ENCODE measurements at regions not wholly inside any gene's neighbourhood (a gene's known extent, or its start where the extent isn't known, plus 50 kb on each side); places are given as distances from the start of the nearest gene placed in this dataset.

GRCh38 chr13:104086210-104086609 is 1020.0 kb upstream of the SLC10A2 start:
- Histone ChIP-seq H3K36me3 (ENCODE audit: insufficient read depth, low read length) (no peaks in the 10 kb centered on the region), H3F3A (ENCODE audit: insufficient read depth, low read length) (no peaks in the 10 kb centered on the region), H3K9me3 (ENCODE audit: low read length) (no peaks in the 10 kb centered on the region), H3K27me3 (ENCODE audit: insufficient read depth, low read length) (no peaks in the 10 kb centered on the region), H3K4me2 (ENCODE audit: low read length) (no peak overlapping the region), H3K9me2 (ENCODE audit: low read depth, low read length) (no peaks in the 10 kb centered on the region; the same call in 1 of the 2 replicates), H4K20me1 (ENCODE audit: insufficient read depth, low read length) (no peaks in the 10 kb centered on the region), H3K4me1 (ENCODE audit: insufficient read depth, low read length, severe bottlenecking) (no peaks in the 10 kb centered on the region), H3K4me3 (ENCODE audit: low read depth, low read length, poor library complexity, severe bottlenecking) (no peak overlapping the region), H3K79me2 (ENCODE audit: insufficient read depth, low read length) (no peaks in the 10 kb centered on the region), H2AFZ (ENCODE audit: low read length) (no peak overlapping the region), H3K27ac (ENCODE audit: low read depth, low read length, poor library complexity, severe bottlenecking) (no peak overlapping the region), H3K9ac (ENCODE audit: low read length) (no peak overlapping the region)
- TF ChIP-seq CTCF (IDR thresholded peaks at IDR 0.05; ENCODE audit: low read length) (no peak), EZH2 (IDR thresholded peaks at IDR 0.05; ENCODE audit: borderline replicate concordance, low read length) (no peak)

- no peaks in the 10 kb centered on the region; the same call in 1 of the 2 replicates for H3K9me2 ChIP-seq (ENCODE audit: low read depth, low read length)
- H3K27me3 ChIP-seq (ENCODE audit: insufficient read depth, low read length), result no peaks in the 10 kb centered on the region
- H3F3A ChIP-seq (ENCODE audit: insufficient read depth, low read length), result no peaks in the 10 kb centered on the region
- no peak overlapping the region for H3K4me2 ChIP-seq (ENCODE audit: low read length)
- no peak overlapping the region for H3K9ac ChIP-seq (ENCODE audit: low read length)
- no peaks in the 10 kb centered on the region for H3K9me3 ChIP-seq (ENCODE audit: low read length)
- H3K27ac ChIP-seq (ENCODE audit: low read depth, low read length, poor library complexity, severe bottlenecking), result no peak overlapping the region
- no peaks in the 10 kb centered on the region for H3K4me1 ChIP-seq (ENCODE audit: insufficient read depth, low read length, severe bottlenecking)
- H3K79me2 ChIP-seq (ENCODE audit: insufficient read depth, low read length), result no peaks in the 10 kb centered on the region
- H3K36me3 ChIP-seq (ENCODE audit: insufficient read depth, low read length), result no peaks in the 10 kb centered on the region
- H4K20me1 ChIP-seq (ENCODE audit: insufficient read depth, low read length), result no peaks in the 10 kb centered on the region
- H3K4me3 ChIP-seq (ENCODE audit: low read depth, low read length, poor library complexity, severe bottlenecking), result no peak overlapping the region
- no peak for TF ChIP-seq EZH2 (IDR thresholded peaks at IDR 0.05; ENCODE audit: borderline replicate concordance, low read length)
- no peak for TF ChIP-seq CTCF (IDR thresholded peaks at IDR 0.05; ENCODE audit: low read length)
- H2AFZ ChIP-seq (ENCODE audit: low read length), result no peak overlapping the region
Measured at GRCh38 chr13:104085611-104086010, 1019.4 kb upstream of the SLC10A2 start.

GRCh38 chr13:104074326-104074725 is 1008.1 kb upstream of the SLC10A2 start:
- no peaks in the 10 kb centered on the region for H4K20me1 ChIP-seq (ENCODE audit: insufficient read depth, low read length)
- no peak overlapping the region for H3K4me3 ChIP-seq (ENCODE audit: low read depth, low read length, poor library complexity, severe bottlenecking)
- no peak overlapping the region for H3K27ac ChIP-seq (ENCODE audit: low read depth, low read length, poor library complexity, severe bottlenecking)
- no peak overlapping the region for H3K4me2 ChIP-seq (ENCODE audit: low read length)
- no peaks in the 10 kb centered on the region for H3K9me2 ChIP-seq (ENCODE audit: low read depth, low read length)
- H3K79me2 ChIP-seq (ENCODE audit: insufficient read depth, low read length), result no peaks in the 10 kb centered on the region
- no peak for TF ChIP-seq EZH2 (IDR thresholded peaks at IDR 0.05; ENCODE audit: borderline replicate concordance, low read length)
- no peak for TF ChIP-seq CTCF (IDR thresholded peaks at IDR 0.05; ENCODE audit: low read length)
- no peaks in the 10 kb centered on the region for H3K9me3 ChIP-seq (ENCODE audit: low read length)
- H3K4me1 ChIP-seq (ENCODE audit: insufficient read depth, low read length, severe bottlenecking), result no peaks in the 10 kb centered on the region
- no peaks in the 10 kb centered on the region for H3K27me3 ChIP-seq (ENCODE audit: insufficient read depth, low read length)
- no peak overlapping the region for H2AFZ ChIP-seq (ENCODE audit: low read length)
- no peaks in the 10 kb centered on the region for H3F3A ChIP-seq (ENCODE audit: insufficient read depth, low read length)
- H3K9ac ChIP-seq (ENCODE audit: low read length), result no peak overlapping the region
- no peaks in the 10 kb centered on the region for H3K36me3 ChIP-seq (ENCODE audit: insufficient read depth, low read length)
